NCI-H2196 (cell line): ENCODE measurements at regions not wholly inside any gene's neighbourhood (a gene's known extent, or its start where the extent isn't known, plus 50 kb on each side); places are given as distances from the start of the nearest gene placed in this dataset.

Experiments
- DNase-seq: peaks from one replicate; lab custom pipeline; 2025; ENCODE audit not compliant: unreplicated experiment; lab: John Stamatoyannopoulos, UW

- DNase-seq: no peak
Observed at GRCh38 chr9:13372510-13372909, 93.0 kb upstream of the MPDZ start.

- DNase-seq: no peak
Observed at GRCh38 chr9:13369431-13369830, 89.9 kb upstream of the MPDZ start.

GRCh38 chr9:13367784-13368183 lies 88.3 kb upstream of the MPDZ start:
- no peak for DNase-seq

- DNase-seq: no peak
Observed at GRCh38 chr9:13364271-13365000, 84.9 kb upstream of the MPDZ start.

- DNase-seq: no peak
Observed at GRCh38 chr9:13361076-13361475, 81.6 kb upstream of the MPDZ start.

- DNase-seq: no peak
Observed at GRCh38 chr9:13360188-13360587, 80.7 kb upstream of the MPDZ start.

- no peak for DNase-seq
Observed at GRCh38 chr9:13358128-13358527, 78.6 kb upstream of the MPDZ start.

- DNase-seq: peak; percentile 61
Observed at GRCh38 chr9:13354733-13355132, 75.2 kb upstream of the MPDZ start.

GRCh38 chr9:13352451-13352979 lies 73.0 kb upstream of the MPDZ start:
- DNase-seq: no peak

GRCh38 chr9:13351778-13352386 lies 72.4 kb upstream of the MPDZ start:
- peak; percentile 71 for DNase-seq

GRCh38 chr9:13332571-13332970 lies 53.1 kb upstream of the MPDZ start:
- no peak for DNase-seq

GRCh38 chr9:13331320-13331719 lies 51.8 kb upstream of the MPDZ start:
- DNase-seq: no peak

GRCh38 chr9:13330396-13331004 lies 51.0 kb upstream of the MPDZ start:
- DNase-seq: no peak
